GM19025 (cell line): ENCODE measurements at regions not wholly inside any gene's neighbourhood (a gene's known extent, or its start where the extent isn't known, plus 50 kb on each side); places are given as distances from the start of the nearest gene placed in this dataset.
"Not testable (repeated sequence)": the region's sequence is repeated elsewhere in the genome, so short reads cannot be mapped to it uniquely, and the experiment has no call there.

Source experiments
- ATAC-seq: cut with Tn5 transposase; IDR thresholded peaks from one replicate; pipeline ENCODE4 v1.9.1; 2021; ENCODE audit warnings: mild to moderate bottlenecking, low read depth, moderate library complexity; ENCODE audit not compliant: unreplicated experiment

GRCh38 chr10:23864631-23865147, 344.2 kb upstream of the KIAA1217 start:
- ATAC-seq, result no peak

GRCh38 chr10:23866985-23867384, 342.0 kb upstream of the KIAA1217 start:
- ATAC-seq, result not testable (repeated sequence)

GRCh38 chr10:23868121-23868520, 340.8 kb upstream of the KIAA1217 start:
- no peak for ATAC-seq

GRCh38 chr10:23869548-23869947, 339.4 kb upstream of the KIAA1217 start:
- no peak for ATAC-seq

GRCh38 chr10:23869996-23870395, 338.9 kb upstream of the KIAA1217 start:
- no peak for ATAC-seq

- no peak for ATAC-seq
These were observed 338.0 kb upstream of the KIAA1217 start for GRCh38 chr10:23870651-23871610.

- ATAC-seq, result no peak
These were observed 336.6 kb upstream of the KIAA1217 start for GRCh38 chr10:23872290-23872689.

GRCh38 chr10:23877791-23878320, 331.1 kb upstream of the KIAA1217 start:
- ATAC-seq, result no peak

GRCh38 chr10:23884670-23885069, 324.3 kb upstream of the KIAA1217 start:
- no peak for ATAC-seq

- ATAC-seq, result no peak
These were observed 323.1 kb upstream of the KIAA1217 start for GRCh38 chr10:23885853-23886252.

- ATAC-seq, result no peak
These were observed 322.6 kb upstream of the KIAA1217 start for GRCh38 chr10:23886355-23886754.

- ATAC-seq, result no peak
These were observed 317.6 kb upstream of the KIAA1217 start for GRCh38 chr10:23891301-23891700.

GRCh38 chr10:23892296-23892695, 316.6 kb upstream of the KIAA1217 start:
- ATAC-seq, result no peak

- ATAC-seq, result no peak
These were observed 311.7 kb upstream of the KIAA1217 start for GRCh38 chr10:23897267-23897666.

- ATAC-seq, result no peak
These were observed 311.1 kb upstream of the KIAA1217 start for GRCh38 chr10:23897861-23898260.

- ATAC-seq, result no peak
These were observed 309.8 kb upstream of the KIAA1217 start for GRCh38 chr10:23899166-23899565.

GRCh38 chr10:23910291-23910690, 298.6 kb upstream of the KIAA1217 start:
- no peak for ATAC-seq

- no peak for ATAC-seq
These were observed 296.0 kb upstream of the KIAA1217 start for GRCh38 chr10:23912884-23913404.

- ATAC-seq, result no peak
These were observed 294.3 kb upstream of the KIAA1217 start for GRCh38 chr10:23914641-23915040.

GRCh38 chr10:23917251-23917840, 291.6 kb upstream of the KIAA1217 start:
- ATAC-seq, result no peak

GRCh38 chr10:23918090-23918723, 290.7 kb upstream of the KIAA1217 start:
- no peak for ATAC-seq
